ENCODE measurements at regions not wholly inside any gene's neighbourhood (a gene's known extent, or its start where the extent isn't known, plus 50 kb on each side); places are given as distances from the start of the nearest gene placed in this dataset.
"Not testable (repeated sequence)": the region's sequence is repeated elsewhere in the genome, so short reads cannot be mapped to it uniquely, and the experiment has no call there.

DNA sequence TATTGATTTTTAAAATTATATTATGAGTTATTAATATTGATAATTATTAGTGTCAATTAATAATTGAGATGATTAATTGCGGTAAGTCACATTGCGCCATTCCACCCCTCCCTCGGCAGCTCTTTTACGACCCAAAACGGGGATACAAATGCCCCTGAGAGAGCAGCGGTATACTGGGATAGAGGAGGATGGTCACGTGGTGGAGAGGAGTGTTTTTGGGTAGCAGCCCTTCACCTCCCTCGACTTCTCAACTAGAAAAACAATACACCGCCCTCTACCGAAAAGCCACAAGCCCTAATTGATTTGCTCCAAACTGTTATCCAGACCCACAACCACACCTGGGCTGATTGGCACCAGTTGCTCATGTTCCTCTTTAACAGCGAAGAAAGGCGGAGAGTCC lies 71.0 kb downstream of the DAPL1 start:
- not testable (repeated sequence) for H3K27me3 ChIP-seq; H3K4me1 ChIP-seq; H3K36me3 ChIP-seq; H3K27ac ChIP-seq; H3K4me3 ChIP-seq; DNase-seq (ENCODE audit: low spot score in 2 of 2)
- peaks cover 0 to 10% (median 0%) of the 10 kb centered on the region in 4 donors for H3K9me3 ChIP-seq
- WGBS, 2 donors = 87 to 90% methylated on average over 12 of the region's 12 CpGs

DNA sequence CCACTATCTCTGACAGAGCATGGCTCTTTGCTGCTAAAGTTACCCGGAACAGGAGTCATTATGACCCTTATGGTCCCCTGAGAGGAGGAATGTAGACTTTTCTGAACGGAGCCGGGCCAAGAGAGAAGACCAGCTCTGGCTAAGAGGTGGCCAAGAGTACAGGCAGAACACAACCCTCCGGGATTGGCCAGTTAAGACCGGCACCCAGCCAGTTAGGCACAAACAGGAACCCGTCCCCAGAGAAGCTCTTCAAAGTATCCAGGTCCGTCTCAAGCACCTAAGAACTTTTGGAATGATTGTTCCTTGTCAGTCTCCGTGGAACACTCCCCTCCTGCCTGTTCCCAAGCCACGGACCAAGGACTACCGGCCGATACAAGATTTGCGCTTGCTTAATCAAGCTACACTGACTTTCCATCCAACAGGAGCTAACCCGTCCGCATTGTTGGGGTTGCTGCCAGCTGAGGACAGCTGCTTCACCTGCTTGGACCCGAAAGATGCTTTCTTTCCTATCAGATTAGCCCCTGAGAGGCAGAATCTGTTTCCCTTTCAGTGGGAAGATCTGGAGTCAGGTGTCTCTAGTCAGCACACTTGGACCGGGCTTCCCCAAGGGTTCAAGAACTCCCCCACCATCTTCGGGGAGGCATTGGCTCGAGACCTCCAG lies 72.5 kb downstream of the DAPL1 start:
- H3K4me3 ChIP-seq; H3K27ac ChIP-seq; H3K4me1 ChIP-seq; DNase-seq (ENCODE audit: low spot score in 2 of 2); H3K27me3 ChIP-seq; H3K36me3 ChIP-seq: not testable (repeated sequence)
- H3K9me3 ChIP-seq = peaks cover 0 to 10% (median 0%) of the 10 kb centered on the region in 4 donors
- 88 to 89% methylated on average over 16 to 18 of the region's 18 CpGs for WGBS, 2 donors

DNA sequence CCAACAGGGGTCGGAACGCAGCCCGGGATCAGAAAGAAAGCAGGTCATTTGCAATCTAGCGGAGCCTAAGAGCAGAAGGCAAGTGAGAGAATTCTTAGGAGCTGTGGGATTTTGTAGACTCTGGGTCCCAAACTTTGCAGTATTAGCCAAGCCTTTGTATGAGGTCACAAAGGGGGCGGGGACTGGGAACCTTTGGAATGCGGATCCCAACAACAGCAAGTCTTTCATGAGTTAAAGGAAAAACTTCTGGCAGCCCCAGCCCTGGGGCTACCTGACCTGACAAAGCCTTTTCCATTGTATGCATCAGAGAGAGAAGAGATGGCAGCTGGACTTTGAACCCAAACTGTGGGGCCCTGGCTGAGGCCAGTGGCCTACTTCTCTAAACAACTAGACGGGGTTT lies 73.3 kb downstream of the DAPL1 start:
- H3K9me3 ChIP-seq = peaks cover 0 to 10% (median 0%) of the 10 kb centered on the region in 4 donors
- not testable (repeated sequence) for H3K27ac ChIP-seq; H3K4me3 ChIP-seq; H3K36me3 ChIP-seq; H3K27me3 ChIP-seq; DNase-seq (ENCODE audit: low spot score in 2 of 2); H3K4me1 ChIP-seq
- WGBS, 2 donors = 70 to 72% methylated on average over 6 to 7 of the region's 7 CpGs

- not testable (repeated sequence) for H3K27ac ChIP-seq; DNase-seq (ENCODE audit: low spot score in 2 of 2); H3K36me3 ChIP-seq; H3K27me3 ChIP-seq; H3K4me3 ChIP-seq; H3K4me1 ChIP-seq
- 38 to 54% methylated on average over 4 to 5 of the region's 6 CpGs for WGBS, 2 donors
- H3K9me3 ChIP-seq = peaks cover 0 to 10% (median 0%) of the 10 kb centered on the region in 4 donors
Observed at GRCh38 chr2:158869122-158869521, 74.0 kb downstream of the DAPL1 start.

- not testable (repeated sequence) for DNase-seq (ENCODE audit: low spot score in 2 of 2); H3K27ac ChIP-seq; H3K4me1 ChIP-seq; H3K27me3 ChIP-seq; H3K36me3 ChIP-seq; H3K9me3 ChIP-seq; H3K4me3 ChIP-seq
- WGBS, 2 donors = 85 to 96% methylated on average over 11 of the region's 11 CpGs
Observed at GRCh38 chr2:158869609-158870008, 74.5 kb downstream of the DAPL1 start.

- WGBS, 2 donors = 92 to 93% methylated on average over 16 of the region's 16 CpGs
- no peaks in the 10 kb centered on the region for H3K36me3 ChIP-seq
- H3K4me3 ChIP-seq = no peak overlapping the region
- no peaks in the 10 kb centered on the region for H3K4me1 ChIP-seq
- H3K9me3 ChIP-seq = no peaks in the 10 kb centered on the region
- H3K27me3 ChIP-seq = no peaks in the 10 kb centered on the region
- TF ChIP-seq, protein P1, sequence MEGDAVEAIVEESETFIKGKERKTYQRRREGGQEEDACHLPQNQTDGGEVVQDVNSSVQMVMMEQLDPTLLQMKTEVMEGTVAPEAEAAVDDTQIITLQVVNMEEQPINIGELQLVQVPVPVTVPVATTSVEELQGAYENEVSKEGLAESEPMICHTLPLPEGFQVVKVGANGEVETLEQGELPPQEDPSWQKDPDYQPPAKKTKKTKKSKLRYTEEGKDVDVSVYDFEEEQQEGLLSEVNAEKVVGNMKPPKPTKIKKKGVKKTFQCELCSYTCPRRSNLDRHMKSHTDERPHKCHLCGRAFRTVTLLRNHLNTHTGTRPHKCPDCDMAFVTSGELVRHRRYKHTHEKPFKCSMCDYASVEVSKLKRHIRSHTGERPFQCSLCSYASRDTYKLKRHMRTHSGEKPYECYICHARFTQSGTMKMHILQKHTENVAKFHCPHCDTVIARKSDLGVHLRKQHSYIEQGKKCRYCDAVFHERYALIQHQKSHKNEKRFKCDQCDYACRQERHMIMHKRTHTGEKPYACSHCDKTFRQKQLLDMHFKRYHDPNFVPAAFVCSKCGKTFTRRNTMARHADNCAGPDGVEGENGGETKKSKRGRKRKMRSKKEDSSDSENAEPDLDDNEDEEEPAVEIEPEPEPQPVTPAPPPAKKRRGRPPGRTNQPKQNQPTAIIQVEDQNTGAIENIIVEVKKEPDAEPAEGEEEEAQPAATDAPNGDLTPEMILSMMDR (IDR thresholded peaks at IDR 0.05) = no peak
- no peak for TF ChIP-seq EP300 (IDR thresholded peaks at IDR 0.05)
- no peak for TF ChIP-seq POLR2A (IDR thresholded peaks at IDR 0.05)
- no peak overlapping the region for H3K27ac ChIP-seq
- no peak for DNase-seq (ENCODE audit: low spot score in 2 of 2)
Observed at GRCh38 chr2:158878003-158878402, 82.9 kb downstream of the DAPL1 start.

GRCh38 chr2:158879229-158879903 lies 84.2 kb downstream of the DAPL1 start:
- Histone ChIP-seq H3K4me3 (no peak overlapping the region), H3K4me1 (no peaks in the 10 kb centered on the region), H3K27me3 (no peaks in the 10 kb centered on the region), H3K9me3 (no peaks in the 10 kb centered on the region), H3K27ac (no peak overlapping the region), H3K36me3 (no peaks in the 10 kb centered on the region)
- 95% methylated on average over 17 of the region's 17 CpGs for WGBS, 2 donors
- TF ChIP-seq POLR2A (IDR thresholded peaks at IDR 0.05) (no peak), EP300 (IDR thresholded peaks at IDR 0.05) (no peak)
- TF ChIP-seq, protein P1 (IDR thresholded peaks at IDR 0.05) = no peak
- DNase-seq (ENCODE audit: low spot score in 2 of 2) = no peak

DNA sequence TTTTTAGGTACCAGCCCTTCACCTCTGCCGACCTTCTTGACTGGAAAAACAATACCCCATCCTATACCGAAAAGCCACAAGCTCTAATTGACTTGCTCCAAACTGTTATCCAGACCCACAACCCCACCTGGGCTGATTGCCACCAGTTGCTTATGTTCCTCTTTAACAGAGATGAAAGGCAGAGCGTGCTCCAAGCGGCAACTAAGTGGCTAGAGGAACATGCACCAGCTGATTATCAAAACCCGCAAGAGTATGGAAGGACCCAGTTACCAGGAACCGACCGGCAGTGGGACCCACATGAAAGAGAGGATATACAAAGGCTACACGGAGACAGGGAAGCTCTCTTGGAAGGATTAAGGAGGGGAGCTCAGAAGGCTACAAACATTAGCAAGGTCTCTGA lies 86.1 kb upstream of the TANC1 start:
- TF ChIP-seq POLR2A (IDR thresholded peaks at IDR 0.05) = no peak
- TF ChIP-seq, protein P1 (IDR thresholded peaks at IDR 0.05) = no peak
- TF ChIP-seq EP300 (IDR thresholded peaks at IDR 0.05) = no peak
- 71 to 78% methylated on average over 8 of the region's 8 CpGs for WGBS, 2 donors
- Histone ChIP-seq H3K36me3 (no peaks in the 10 kb centered on the region), H3K4me3 (no peak overlapping the region), H3K27ac (no peak overlapping the region), H3K27me3 (no peaks in the 10 kb centered on the region), H3K4me1 (no peaks in the 10 kb centered on the region), H3K9me3 (no peaks in the 10 kb centered on the region)
- DNase-seq (ENCODE audit: low spot score in 2 of 2) = no peak

GRCh38 chr2:158884552-158884951 lies 83.9 kb upstream of the TANC1 start:
- not testable (repeated sequence) for H3K27me3 ChIP-seq; H3K4me1 ChIP-seq; H3K4me3 ChIP-seq; H3K9me3 ChIP-seq; H3K36me3 ChIP-seq; DNase-seq (ENCODE audit: low spot score in 2 of 2); H3K27ac ChIP-seq
- 85 to 87% methylated on average over 3 of the region's 3 CpGs for WGBS, 2 donors

DNA sequence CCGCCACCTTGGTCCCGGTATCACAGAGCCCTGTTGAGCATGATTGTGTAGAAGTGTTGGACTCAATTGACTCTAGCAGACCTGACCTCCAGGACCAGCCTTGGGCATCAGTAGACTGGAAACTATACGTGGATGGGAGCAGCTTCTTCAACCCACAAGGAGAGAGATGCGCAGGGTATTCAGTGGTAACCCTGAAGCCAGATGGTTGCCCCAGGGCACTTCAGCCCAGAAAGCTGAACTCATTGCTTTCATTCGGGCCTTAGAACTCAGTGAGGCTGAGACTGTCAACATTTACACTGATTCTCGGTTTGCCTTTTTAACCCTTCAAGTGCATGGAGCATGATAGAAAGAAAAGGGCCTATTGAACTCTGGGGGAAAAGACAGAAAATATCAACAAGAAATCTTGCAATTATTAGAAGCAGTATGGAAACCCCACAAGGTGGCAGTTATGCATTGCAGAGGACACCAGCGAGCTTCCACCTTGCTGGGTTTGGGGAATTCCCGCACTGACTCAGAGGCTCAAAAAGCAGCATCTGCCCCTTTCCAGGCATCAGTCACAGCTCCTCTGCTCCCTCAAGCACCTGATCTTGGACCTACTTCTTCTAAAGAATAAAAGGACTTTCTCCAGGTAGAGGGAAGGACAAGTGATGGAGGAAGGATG lies 83.3 kb upstream of the TANC1 start:
- not testable (repeated sequence) for H3K27me3 ChIP-seq; H3K4me3 ChIP-seq; DNase-seq (ENCODE audit: low spot score in 2 of 2); H3K9me3 ChIP-seq; H3K27ac ChIP-seq; H3K4me1 ChIP-seq; H3K36me3 ChIP-seq
- WGBS, 2 donors = 70 to 72% methylated on average over 8 of the region's 8 CpGs
